PC-9 (cell line): ENCODE measurements at regions not wholly inside any gene's neighbourhood (a gene's known extent, or its start where the extent isn't known, plus 50 kb on each side); places are given as distances from the start of the nearest gene placed in this dataset. TPM values are rescaled to one million over a fixed set of nuclear protein-coding genes. Genes with fewer than 3 reads are reported as not detected.

ENCODE experiments used
- microRNA-seq: library from miRNA; unstranded; fragments of <30 nt; microRNA quantifications from one replicate; pipeline ENCODE4 v1.2.0, GENCODE V29; 2021; ENCODE audit warnings: borderline number of aligned reads, borderline replicate concordance

Small RNA genes in the stretch of these regions (microRNA-seq; reads per million reads assigned to microRNA genes)
- gene MIR3924 = not detected
